Kidney (tissue), 13 donors: ENCODE measurements at regions not wholly inside any gene's neighbourhood (a gene's known extent, or its start where the extent isn't known, plus 50 kb on each side); places are given as distances from the start of the nearest gene placed in this dataset.

Source experiments
- DNase-seq, 5 donors: peaks; one replicate each; pipeline ENCODE4 v3.0.0-alpha.2; 2013 to 2020
- FAIRE-seq: peaks from 2 replicates; lab custom pipeline; 2012; peaks lifted over from hg19 to GRCh38; lab: Jason Lieb, UNC
- H3K27ac ChIP-seq, 2 donors: one replicate each; pipeline ENCODE4 v1.7.0; 2013; ENCODE audit warnings: low read depth in 2 of 2, low read length in 2 of 2, inconsistent platforms in 1 of 2
- H3K27me3 ChIP-seq: one replicate; pipeline ENCODE4 v1.7.1; 2013; ENCODE audit warnings: low read length, inconsistent platforms; ENCODE audit not compliant: control insufficient read depth, insufficient read depth
- H3K36me3 ChIP-seq, 3 donors: one replicate each; pipeline versions ENCODE4 v1.7.0 to v1.7.1; 2013; ENCODE audit warnings: low read length in 3 of 3, control low read depth in 1 of 3, inconsistent platforms in 1 of 3; ENCODE audit not compliant: insufficient read depth in 3 of 3, control insufficient read depth in 2 of 3
- H3K4me1 ChIP-seq, 3 donors: one replicate each; pipeline versions ENCODE4 v1.7.0 to v1.7.1; 2013; ENCODE audit warnings: low read length in 3 of 3, inconsistent platforms in 1 of 3, low read depth in 1 of 3; ENCODE audit not compliant: control insufficient read depth in 2 of 3, insufficient read depth in 2 of 3
- H3K4me3 ChIP-seq, 3 donors: one replicate each; pipeline versions ENCODE4 v1.7.0 to v1.8.1; 2013; ENCODE audit warnings: low read length in 3 of 3, control low read depth in 1 of 3, inconsistent platforms in 1 of 3
- H3K9ac ChIP-seq, 3 donors: one replicate each; pipeline versions ENCODE4 v1.7.0 to v1.7.1; 2013; ENCODE audit warnings: low read length in 3 of 3, control low read depth in 1 of 3, inconsistent platforms in 1 of 3
- H3K9me3 ChIP-seq, 3 donors: one replicate each; pipeline versions ENCODE4 v1.7.0 to v1.7.1; 2013; ENCODE audit warnings: low read length in 3 of 3, control low read depth in 1 of 3, inconsistent platforms in 1 of 3; ENCODE audit not compliant: control insufficient read depth in 2 of 3, insufficient read depth in 1 of 3
- intact Hi-C: fragments of 100-400 bp; cut with DNase I; formaldehyde crosslinking; loops from one replicate; pipeline ENCODE4 v1.11.1; 2022
- TF ChIP-seq, protein P1 (sequence below): IDR thresholded peaks from 3 replicates; pipeline ENCODE4 v1.5.1; 2012; ENCODE audit warnings: mild to moderate bottlenecking, moderate library complexity, borderline replicate concordance; ENCODE audit not compliant: insufficient read depth; ENCODE audit errors: extremely low read depth
- donor health status: control.
- donor health status: control.
- donor health status: control.
- donor health status: control.
- donor health status: control.
- donor health status: DM: yes; HTN: yes; CAD: no.
- donor health status: Normal renal cell carcinoma (clear cell type).

DNA sequence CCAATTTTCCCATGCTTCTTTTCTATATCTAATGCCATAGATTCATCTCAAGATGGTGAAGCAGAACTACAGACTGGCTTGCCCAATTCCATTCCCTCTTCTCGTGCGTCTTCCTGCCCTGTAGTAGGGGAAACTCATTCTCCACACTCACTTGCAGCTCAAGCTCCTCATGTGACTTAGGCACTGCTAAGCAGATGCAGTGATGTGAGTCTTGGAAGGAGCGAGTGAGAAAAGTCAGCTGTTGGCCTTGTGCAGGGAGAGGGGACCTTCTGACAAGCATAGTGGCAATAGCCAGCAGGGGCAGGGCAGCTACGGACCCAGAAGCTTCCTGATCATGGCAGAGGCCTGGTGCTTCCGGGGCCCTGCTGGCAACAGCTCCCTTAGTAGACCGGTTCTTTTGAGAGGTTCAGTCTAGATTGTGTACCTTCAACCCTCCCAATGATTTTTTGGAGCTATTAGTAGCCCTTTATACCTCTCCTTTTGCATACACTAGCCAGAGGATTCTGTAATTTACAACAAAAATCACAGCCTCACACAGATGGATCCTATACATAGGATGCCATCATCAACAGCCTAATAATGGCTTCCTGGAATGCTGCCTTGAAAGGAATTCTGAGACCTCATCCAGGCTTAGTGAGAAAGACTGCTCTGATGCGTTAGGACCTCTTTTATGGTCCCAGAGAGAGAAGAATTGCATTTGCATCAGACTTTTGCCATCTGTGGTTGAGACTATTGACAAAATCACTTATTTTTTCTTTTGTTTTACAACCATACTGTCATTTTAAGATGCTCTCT lies 121.5 kb upstream of the RIPOR2 start:
- Histone ChIP-seq H3K36me3 (no peaks in the 10 kb centered on the region), H3K9ac (no peak overlapping the region), H3K27ac (no peak overlapping the region), H3K9me3 (no peaks in the 10 kb centered on the region), H3K27me3 (no peaks in the 10 kb centered on the region), H3K4me3 (no peak overlapping the region), H3K4me1 (no peaks in the 10 kb centered on the region)
- FAIRE-seq = no peak
- intact Hi-C loops = no loop called here
- TF ChIP-seq, protein P1, sequence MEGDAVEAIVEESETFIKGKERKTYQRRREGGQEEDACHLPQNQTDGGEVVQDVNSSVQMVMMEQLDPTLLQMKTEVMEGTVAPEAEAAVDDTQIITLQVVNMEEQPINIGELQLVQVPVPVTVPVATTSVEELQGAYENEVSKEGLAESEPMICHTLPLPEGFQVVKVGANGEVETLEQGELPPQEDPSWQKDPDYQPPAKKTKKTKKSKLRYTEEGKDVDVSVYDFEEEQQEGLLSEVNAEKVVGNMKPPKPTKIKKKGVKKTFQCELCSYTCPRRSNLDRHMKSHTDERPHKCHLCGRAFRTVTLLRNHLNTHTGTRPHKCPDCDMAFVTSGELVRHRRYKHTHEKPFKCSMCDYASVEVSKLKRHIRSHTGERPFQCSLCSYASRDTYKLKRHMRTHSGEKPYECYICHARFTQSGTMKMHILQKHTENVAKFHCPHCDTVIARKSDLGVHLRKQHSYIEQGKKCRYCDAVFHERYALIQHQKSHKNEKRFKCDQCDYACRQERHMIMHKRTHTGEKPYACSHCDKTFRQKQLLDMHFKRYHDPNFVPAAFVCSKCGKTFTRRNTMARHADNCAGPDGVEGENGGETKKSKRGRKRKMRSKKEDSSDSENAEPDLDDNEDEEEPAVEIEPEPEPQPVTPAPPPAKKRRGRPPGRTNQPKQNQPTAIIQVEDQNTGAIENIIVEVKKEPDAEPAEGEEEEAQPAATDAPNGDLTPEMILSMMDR = no peak
- peak in 3 of 5 donors; percentile 33 to 82 (median 48) for DNase-seq

DNA sequence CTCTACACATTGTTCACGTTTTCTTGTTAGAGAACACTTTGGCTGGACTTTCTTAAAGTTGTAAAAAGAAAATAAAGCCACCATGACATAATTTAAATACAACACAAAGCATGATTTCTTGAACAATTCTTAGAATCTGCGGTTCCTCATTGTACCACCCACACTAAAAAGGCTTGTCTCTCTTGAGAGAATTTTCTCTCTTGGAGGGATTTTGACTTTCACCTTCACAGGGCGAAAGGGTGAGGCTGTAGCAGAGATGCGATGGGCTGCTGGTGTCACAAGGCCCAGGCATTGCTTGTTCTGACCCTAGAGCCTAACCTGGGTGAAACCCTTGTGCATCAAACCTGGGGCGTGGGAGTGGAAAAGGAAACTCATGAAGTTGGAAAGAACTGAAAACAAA lies 122.7 kb upstream of the RIPOR2 start:
- intact Hi-C loops = no loop called here
- no peak overlapping the region for H3K4me3 ChIP-seq

DNA sequence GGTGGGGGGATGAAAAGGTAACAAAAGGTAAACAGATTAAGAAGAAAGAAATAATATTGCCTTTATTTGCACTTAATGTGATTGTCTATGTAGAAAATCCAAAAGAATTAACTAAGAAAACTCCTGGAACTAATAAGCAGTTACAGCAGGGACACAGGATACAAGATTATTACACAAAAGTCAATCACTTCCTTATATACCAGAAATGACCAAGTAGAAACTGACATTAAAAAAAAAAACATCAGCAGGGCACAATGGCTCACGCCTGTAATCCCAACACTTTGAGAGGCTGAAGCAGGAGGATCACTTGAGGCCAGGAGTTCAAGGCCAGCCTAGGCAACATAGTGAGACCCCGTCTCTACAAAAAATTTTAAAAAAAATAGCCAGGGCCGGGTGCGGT lies 123.2 kb upstream of the RIPOR2 start:
- FAIRE-seq (no peak), DNase-seq (no peak)
- H3K27me3 ChIP-seq = no peaks in the 10 kb centered on the region
- TF ChIP-seq, protein P1 = no peak
- no peak overlapping the region for H3K27ac ChIP-seq
- H3K36me3 ChIP-seq = no peaks in the 10 kb centered on the region
- no peaks in the 10 kb centered on the region for H3K4me1 ChIP-seq
- intact Hi-C loops = no loop called here
- H3K9me3 ChIP-seq = no peaks in the 10 kb centered on the region
- no peak overlapping the region for H3K4me3 ChIP-seq
- no peak overlapping the region for H3K9ac ChIP-seq

More for the DNA sequence above, 122.7 kb upstream of the RIPOR2 start:
- no peak overlapping the region for H3K9ac ChIP-seq
- no peak for DNase-seq
- no peaks in the 10 kb centered on the region for H3K9me3 ChIP-seq
- FAIRE-seq = no peak
- TF ChIP-seq, protein P1 = no peak
- no peaks in the 10 kb centered on the region for H3K36me3 ChIP-seq
- no peaks in the 10 kb centered on the region for H3K27me3 ChIP-seq
- H3K27ac ChIP-seq = no peak overlapping the region
- no peaks in the 10 kb centered on the region for H3K4me1 ChIP-seq

DNA sequence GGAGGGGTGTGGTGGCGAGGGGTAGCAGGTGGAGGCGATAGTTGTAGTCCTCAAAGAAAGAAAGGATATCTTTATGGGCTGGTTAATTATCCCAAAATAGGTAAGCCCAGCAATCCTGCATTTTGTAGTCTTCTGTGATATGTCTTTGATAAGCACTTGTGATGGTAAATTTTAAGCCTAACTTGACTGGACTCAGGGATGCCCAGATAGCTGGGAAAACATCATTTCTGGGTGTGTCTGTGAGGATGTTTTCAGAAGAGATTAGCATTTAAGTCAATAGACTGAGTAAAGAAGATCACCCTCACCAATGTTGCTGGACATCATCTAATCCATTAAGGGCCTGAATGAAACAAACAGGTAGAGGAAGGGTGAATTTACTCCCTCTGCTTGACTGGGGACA lies 124.8 kb upstream of the RIPOR2 start:
- Histone ChIP-seq H3K9ac (no peak overlapping the region), H3K9me3 (no peaks in the 10 kb centered on the region), H3K36me3 (no peaks in the 10 kb centered on the region), H3K4me1 (no peaks in the 10 kb centered on the region), H3K27me3 (no peaks in the 10 kb centered on the region), H3K4me3 (no peak overlapping the region), H3K27ac (no peak overlapping the region)
- TF ChIP-seq, protein P1 = no peak
- DNase-seq = no peak
- intact Hi-C loops = loop anchor here (10.0 kb wide), 1 partner anchor 206 kb away; no protein-coding TSS in a partner anchor
- no peak for FAIRE-seq
